ENCODE measurements at regions not wholly inside any gene's neighbourhood (a gene's known extent, or its start where the extent isn't known, plus 50 kb on each side); places are given as distances from the start of the nearest gene placed in this dataset.

DNA sequence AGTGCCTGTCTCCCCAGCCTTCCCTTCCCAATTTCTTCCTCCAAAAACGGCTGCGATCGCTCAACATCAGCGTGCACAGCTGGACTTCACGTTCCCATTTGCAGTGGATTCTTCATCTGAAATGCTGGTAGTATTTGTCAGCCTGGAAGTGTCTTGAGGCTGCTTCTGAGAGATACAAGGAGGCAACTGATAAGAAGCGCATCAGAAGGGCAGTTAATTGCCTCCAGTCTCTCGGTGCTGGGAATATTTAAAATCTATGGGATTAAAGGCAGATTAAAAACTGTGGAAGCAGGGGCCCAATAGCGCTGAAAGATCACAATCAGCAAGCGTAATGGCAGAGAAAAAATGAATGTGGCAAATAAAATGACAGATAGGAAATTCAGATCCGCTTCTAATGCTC is 450.0 kb downstream of the GATA3 start:
- DNase-seq: no peak

DNA sequence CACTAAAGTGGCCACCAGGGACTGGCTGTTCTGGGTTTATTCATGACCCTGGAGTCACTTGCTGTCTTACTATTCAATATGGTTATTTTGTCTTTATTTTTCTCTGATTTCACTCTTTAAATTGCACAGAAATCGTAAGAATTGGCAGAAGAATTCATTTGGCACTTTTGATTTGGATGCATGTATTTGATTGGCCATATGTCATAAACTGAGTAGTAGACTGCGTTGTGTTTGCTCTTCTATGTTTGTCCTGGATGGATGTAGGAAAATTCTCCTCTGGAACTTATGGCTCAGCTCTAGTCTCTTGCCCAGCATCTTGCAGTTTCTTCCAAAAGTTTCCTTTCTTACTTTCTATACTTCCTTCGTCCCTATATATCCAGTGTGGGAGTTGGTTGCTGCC is 452.7 kb downstream of the GATA3 start:
- no peak for DNase-seq

DNA sequence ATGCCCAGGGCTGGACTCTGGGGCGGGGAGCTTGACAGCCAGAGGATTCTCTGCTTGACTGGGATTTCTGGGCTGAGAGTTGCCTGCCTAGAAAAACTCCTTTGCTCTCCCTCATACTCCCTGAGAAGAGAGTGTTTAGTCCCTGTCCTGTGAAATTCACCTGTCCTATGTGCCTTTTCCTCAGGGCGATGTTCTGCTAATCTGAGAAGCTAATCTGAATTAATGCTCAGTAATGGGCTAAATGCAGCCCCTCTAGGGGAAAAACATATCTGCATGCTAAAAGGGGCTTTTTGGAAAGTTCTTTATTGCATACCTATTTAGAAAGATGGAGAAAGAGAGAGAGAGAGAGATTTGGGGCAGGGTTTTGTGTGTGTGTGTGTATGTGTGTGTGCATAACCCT is 454.4 kb downstream of the GATA3 start:
- DNase-seq: no peak

DNA sequence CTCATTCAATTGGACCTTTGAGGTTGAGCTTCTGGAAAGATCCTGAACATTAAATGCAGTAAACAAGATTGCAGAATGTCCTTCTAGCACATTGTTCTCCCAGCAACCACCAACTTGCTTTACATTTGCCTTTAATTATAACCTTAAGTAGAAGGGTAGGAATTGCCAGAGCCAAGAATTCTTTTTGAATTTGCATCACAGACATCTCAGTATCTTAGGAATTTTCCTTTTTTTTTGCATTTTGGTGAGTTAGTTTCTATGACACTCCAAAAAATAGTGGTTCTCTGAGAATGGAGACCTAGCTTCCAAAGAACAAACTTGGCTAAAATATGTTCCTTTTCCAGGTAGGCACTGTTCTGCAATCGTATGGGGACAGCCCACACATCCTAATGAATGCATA is 456.0 kb downstream of the GATA3 start:
- no peak for DNase-seq

DNA sequence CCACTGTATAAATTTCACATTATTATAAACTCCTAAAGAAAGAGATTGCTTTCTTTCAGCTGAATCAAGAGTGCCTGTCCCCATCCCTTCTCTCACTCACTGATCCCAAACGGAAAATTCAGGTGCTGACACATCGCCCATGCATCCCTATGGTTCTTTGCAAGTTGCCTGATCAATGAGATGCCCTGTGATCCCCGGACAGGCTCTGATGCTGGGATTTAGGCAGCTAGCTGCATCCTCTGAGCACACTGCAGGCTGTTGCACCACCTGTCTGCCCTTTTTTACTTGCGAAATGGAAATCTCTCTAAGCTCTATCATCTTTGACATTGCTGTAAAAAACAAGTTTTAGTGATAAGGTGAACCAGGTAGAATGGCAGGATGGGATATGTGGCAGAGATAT is 456.5 kb downstream of the GATA3 start:
- DNase-seq: no peak

DNA sequence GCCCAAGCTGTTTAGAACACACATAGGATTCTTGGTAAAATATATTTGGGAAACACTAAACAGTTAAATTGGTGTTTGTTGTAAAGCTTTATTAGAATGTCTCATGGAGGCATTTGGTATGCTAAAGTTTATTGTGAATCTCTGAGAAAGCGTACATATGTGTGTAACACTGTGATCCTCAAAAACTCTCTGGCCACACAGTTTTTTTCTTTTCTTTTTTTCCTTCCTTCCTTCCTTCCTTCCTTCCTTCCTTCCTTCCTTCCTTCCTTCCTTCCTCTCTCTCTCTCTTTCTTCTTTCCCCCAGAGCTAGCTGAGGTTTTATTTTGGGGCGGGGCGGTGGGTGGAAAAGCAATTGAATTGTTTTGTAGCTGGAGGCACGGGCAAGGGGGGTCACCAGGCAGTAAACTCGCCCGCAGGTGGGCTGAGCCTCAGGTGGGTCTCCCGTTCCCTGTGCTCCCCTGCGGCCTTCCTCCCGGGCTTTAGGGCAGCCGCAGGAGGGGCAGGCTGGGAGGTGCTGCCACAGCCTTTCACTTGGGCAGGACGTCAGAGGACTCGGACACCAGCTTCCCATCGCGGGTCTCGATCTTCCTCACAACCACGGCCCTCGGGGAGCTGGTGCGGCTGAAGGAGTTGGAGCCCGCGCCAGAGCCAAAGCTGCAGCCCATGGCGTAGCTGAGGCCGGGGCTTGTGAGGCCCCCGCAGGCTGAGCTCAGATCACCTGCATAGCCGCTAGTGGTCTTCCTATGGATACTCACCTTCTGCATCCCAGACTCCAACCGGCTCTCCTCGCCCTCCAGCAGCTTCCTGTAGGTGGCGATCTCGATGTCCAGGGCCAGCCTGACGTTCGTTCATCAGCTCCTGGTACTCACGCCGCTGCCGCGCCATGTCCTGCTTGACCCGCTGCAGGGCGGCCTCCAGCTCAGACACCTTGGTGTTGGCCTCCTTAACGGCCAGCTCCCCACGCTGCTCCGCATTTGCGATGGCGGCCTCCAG is 459.0 kb downstream of the GATA3 start:
- DNase-seq: no peak

DNA sequence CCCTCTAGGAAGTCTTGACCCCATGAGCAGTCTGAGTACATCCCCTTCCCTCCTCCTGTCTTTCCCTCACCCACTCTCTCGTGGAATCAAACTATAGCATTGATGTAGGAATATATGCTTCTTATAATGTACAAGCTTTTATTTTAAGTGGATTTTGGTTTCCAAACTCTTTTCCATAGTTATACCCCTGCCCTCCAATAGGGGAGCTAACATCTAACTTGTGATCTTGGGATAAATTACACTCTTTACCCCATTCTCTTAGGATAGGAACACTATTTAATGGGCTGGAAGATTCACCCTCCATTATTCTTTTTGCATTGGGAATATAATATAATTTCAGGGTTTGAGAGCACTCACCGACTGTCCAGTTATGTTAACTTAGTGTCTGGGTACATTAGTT is 465.9 kb downstream of the GATA3 start:
- no peak for DNase-seq

DNA sequence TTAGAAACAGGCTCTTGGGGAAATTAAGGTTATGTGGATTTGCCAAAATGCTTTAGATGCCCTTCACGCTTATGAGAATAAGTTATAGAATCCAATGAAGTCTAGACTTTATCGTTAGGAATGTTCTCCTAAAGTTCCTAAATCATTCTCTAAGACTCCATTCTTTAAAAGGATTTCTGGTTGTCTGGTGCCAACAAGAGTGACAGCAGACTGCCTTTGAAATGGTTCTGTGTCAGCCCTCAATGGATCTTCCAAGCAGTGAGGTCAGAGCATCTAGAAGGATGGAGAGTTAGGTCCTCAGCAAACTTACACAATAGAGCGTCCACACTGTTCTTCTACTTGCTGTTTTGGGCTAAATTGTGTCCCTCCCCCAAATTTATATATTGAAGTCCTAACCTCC is 473.3 kb downstream of the GATA3 start:
- DNase-seq: no peak

DNA sequence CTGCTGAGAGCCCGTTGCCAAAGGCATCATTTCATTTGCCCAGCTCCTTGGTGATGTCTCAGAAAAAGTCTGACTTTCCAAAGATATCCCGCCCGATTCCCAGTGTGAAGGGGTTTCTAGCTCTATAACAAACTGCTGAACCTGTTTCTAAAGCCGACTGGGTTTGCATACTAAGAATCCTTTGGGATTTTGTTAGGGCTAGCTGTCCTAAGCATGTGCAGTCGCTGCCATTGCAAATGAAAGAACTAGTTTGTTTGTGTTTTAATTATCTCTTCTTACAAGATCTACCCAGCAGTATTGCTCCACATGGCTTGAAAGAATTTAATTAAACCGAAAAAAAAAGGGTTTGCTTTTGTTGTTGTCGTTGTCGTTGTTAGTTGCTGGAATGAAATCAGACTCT is 476.6 kb downstream of the GATA3 start:
- no peak for DNase-seq

DNA sequence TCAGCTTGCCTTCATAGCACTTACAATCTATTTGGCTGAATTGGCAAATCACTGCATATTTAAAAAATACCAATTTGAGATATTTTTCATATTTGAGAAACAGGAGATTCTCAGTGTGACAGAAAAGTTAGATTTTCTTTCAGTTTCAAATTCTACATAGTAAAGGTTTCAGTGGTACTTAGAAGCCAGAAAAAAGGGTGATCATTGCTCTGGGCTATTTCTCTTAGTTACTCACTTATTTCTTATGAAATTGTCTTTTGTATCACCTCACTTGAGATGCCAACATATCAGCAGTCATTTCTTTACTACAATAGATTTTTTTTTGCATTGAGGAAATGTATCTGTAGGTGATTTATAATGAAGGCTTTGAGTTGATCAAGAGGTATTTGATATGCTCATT is 478.2 kb downstream of the GATA3 start:
- DNase-seq: no peak

DNA sequence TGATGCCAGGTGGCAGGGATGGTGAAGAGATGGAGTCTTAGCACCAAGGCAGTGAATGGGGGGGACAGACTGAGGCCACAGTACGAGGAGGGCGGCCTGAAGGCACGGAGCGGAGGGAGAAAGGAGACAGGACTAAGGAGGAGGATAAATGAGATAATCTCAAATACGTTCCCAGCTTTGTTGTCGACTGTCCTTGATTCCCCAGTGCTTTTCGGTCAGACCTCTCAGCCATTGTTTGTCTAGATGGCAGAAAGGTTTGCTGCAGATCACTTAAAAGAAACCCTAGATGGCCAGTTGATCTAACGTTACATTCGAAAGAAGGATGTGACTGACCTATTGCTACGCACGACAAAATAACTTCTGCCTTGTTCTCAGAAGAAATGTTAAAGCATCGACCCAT is 479.0 kb downstream of the GATA3 start:
- no peak for DNase-seq

DNA sequence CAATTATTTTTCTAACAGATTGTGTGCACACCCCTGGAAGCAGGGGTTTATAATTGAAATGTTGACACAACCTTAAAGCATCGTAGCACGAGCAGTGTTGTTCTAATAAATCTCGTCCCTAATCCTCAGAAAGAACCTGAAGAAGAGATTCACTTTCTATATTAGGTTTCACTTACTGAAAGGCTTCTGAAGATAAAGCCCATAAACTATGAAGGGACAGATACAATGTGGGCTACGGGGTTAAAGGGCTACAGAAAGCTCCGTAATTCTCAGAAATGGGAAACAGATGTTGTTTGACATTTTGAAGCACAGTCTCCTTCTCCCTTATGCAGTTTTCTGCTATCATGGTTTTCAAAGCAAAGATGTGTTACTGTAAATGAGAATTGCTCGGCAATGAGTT is 479.6 kb downstream of the GATA3 start:
- no peak for DNase-seq

DNA sequence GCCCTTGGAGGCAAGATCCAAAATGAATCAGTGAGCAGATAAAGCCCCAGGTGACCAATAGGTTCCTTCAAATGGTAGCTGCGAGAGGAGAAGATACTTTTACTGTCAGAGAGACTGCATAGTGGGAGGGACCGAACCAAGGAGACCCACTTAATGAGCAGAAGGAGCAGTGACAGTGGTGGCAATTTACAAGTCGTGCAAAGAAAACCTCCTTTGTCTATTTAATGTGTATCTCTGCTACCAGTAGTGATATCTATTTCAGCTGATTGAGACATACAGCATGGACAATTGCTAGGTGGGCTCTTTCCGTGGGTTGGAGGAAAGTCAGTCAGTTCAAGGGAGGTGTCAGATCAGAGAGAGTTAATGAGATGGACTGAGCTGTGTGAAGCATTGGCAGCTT is 480.4 kb downstream of the GATA3 start:
- DNase-seq: no peak

DNA sequence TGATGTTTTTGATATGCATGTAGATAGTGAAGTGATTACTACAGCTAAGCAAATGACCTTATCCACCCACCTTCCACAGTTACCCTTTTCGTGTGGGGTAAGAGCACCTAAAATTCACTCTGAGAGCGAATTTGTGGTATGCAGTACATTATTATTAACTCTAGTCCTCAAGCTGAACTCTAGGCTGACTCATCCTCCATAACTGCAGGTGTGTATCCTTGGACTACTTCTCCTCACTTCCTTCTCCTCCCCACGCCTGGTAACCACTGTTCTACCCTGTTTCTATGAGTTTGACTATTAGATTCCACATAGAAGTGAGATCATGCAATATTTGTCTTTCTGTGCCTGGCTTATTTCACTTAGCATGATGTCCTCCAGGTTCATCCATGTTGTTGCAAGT is 484.6 kb downstream of the GATA3 start:
- no peak for DNase-seq

DNA sequence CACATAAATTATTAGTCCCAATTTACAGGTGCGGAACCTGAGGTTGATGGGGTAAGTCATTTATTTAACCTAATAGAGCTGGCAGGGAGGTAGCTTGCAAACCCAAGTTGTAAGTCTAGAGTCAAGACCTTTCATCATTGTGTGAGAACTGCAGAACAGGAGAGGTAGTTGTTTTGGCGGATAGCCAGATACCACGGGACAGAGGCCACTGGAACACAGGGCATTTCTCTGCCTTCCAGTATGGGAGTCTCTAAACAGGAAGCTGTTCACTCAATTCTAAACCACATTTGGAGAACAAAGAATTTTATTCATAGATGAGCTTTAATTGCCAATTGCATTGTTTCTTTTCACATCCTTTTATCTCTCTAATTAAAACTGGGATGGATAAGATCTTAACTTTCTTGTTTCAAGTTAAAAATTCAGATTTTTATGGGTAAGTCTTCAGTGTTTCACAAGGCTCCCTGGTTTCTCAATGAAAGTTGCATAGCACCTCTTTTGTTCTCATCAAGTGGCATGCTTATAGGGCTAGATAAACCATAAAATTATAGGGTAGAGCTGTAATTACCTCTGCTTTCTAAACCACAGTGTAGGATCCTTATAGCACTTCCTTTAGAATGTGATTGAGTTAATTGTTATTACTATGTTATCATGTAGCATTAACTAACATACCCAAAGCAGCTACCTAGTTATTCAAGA is 489.0 kb downstream of the GATA3 start:
- DNase-seq: no peak

DNA sequence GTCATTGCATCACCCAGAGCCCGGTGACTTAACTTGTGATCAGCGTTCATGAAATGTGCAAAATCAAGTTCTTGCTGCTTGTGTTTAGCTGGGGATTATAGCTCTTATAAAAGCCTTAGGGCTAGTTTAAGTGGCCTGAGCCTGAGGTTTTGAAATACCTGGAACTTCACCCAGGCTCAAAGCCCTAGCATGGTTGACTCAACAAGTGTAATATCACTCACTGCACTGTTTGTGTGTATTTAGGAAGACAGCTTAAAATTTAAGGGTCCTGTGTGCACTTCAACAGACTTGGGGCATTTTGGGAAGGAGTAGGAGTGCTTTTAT is 489.5 kb downstream of the GATA3 start:
- DNase-seq: no peak

DNA sequence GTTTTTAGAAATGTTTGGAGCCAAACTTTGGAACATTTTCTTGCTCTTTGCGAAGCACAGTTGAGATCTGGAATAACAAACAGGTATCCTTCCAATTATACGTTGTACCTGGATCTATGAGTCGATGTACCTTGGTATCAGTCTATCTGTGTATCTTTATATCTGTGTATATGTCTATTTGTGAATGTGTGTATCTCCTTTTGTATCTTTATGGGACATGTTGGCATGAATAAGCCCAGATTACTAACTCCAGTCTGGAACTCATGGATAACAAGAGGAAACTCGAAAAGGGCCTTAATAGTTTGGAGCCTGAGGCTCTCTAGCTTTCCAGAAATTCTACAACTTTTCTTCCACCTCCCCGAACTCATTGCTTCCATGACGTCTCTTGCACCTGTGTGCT is 490.0 kb downstream of the GATA3 start:
- no peak for DNase-seq

DNA sequence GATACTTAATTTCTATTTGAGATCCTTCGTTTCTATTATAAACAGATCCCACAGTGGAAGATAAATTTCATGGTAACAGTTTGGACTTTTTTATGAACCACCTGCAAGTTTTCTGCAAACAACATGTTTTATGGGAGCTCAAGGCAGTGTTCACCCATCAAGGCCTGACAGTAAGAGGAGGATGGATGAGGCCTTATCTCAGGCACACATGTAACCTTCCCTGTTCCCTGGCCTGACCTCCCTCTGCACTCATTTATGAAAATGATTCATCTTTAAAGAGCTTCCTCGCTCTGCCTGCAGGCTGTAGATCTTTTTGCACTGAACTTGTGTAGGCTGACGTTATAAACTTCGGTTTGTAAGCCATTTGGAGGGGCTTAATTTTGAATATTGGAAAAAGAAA is 500.1 kb downstream of the GATA3 start:
- DNase-seq: no peak

DNA sequence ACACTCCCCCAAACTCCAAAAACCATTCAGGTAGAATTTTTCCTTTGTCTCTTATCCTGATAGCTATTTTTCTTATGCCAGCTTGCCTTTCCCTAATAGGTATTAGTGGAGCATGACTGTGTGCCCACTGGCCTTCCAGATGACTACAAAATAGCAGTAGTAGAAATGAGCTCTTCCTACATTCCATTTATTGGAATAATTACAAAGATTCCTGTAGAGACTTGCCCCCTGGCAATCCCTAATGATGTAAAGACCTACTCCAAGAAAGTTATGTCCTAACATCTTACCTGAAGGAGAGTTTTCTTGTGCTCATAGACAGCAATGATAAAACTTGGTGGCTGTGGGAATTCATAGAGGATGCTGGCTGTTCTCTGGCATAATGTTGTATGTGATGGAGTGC is 501.8 kb downstream of the GATA3 start:
- DNase-seq: no peak

DNA sequence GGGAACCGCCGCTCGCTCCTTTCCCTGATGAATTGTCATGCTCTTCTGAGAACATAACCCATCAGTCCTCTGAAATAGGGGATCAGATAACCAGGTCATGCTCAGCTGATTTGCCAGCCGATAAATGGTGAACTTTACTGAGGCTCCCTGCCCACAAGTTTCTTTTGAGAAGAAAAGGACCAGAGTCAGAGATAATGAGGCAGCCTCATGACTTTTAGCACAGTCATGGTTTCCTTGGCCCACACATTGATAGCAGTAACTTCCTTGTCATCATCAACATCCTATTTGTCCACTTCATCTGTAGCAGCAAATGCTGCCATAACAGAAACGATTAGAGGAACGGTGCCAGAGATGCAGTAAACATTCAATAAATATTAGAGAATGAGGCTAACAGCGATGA is 509.0 kb downstream of the GATA3 start:
- DNase-seq: no peak

DNA sequence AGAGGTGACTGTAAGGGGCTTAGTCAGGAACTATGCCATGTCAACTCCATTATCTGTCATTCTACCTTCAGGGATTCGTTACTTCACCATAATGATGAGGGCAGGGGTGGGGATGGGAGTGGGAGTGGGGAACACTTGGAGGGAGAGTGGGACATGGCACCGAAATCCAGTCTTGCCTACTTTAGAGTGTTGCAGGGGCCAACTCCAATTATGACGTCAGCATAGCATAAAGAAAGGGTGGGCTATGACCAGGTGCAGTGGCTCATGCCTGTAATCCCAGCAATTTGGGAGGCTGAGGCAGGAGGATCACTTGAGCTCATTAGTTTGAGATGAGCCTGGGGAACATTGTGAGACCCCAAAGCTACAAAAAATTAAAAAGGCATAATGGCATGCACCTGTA is 512.2 kb downstream of the GATA3 start:
- DNase-seq: no peak

DNA sequence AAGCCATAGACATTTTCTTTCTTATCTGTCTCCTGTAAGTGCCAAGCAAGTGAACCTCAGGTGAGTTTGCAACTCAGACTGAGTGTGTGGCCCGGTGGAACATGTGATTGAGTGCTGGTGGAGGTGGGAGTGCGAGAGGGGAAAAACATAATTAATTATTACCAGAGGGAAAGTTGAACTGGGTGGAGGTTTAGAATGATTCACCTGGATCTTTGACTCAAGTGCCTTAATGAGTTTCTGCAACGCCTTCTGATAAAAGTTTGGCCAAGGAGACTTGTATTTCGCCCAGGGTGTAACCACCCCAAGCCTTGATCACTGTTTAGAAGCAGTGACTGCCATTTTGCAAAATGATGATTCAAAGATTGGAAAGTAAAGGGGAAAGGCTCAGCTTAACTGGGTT is 513.9 kb downstream of the GATA3 start:
- DNase-seq: no peak

DNA sequence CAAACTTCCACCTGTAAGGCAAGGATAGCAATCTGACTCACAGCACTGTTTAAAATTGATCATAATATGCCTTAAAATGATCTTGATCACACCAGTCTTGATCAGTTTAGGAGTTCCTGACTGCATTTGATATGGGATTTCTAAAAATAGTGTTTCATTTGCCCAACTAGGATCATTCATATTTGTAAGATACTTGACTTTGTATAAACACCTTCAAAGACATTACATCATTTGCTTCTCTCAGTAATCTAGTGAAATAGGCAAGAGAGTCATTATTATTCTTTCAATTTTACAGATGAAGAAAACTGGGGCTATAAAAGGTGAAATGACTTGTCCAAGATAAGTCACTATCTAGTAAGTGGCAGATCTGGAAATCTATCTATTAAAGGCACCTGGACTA is 521.1 kb downstream of the GATA3 start:
- DNase-seq: no peak

DNA sequence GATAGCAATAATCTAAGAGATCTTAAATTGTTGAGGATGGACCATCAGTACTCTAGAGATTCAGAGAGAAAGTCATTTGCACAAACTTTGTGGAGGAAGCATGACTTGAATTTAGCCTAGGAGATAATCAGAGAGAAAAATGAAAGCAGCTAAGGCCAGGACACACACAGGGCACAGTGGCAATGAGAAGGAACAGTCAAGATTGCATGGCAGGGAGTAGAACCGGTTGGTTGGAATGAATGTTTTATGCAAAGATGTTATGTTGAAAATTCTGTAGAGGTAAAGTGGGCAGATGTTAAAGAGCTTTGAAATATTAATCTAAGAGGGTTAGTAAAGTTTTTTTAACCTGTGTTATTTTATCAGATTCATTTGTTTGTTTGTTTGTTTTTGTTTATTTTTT is 521.8 kb downstream of the GATA3 start:
- no peak for DNase-seq

DNA sequence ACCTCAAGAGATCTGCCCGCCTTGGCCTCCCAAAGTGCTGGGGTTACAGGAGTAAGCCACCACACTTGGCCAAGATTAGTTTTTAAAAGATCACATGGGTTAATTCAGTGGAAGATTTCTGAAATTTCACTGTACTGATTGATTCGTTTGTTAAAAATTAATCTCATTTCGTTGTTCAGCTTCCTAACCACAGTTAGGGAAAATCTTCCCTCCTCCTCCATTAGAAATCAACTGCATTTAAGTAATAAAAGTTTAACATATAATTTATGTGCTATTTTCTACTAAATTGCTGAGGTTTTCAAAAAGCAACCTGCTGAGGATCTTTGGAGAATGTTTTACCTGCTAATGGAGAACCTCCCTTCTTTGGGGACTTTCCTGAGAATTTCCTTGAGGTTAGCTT is 522.4 kb downstream of the GATA3 start:
- DNase-seq: no peak
